ENCODE measurements at regions not wholly inside any gene's neighbourhood (a gene's known extent, or its start where the extent isn't known, plus 50 kb on each side); places are given as distances from the start of the nearest gene placed in this dataset.

DNA sequence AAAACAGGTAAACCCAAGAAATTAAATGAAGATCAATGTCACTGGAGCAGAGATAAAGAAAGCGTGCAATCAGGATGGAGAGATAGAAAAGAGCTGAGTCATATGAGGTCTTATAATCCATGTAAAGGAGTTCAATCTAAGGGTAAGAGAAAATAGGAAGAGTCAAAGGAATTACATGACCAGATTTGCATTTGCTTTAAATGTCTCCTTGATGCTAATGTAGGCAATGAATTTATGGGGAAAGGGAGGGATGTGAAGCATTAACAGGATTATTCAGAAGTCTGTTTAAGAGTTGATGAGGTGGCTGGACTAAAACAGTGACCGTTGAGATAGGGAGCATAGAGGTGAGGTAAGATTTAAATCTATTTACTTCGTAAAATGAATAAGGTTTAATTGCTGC, 623.1 kb downstream of the MBD2 start:
- no peak for TF ChIP-seq POLR2A (IDR thresholded peaks at IDR 0.05)
- TF ChIP-seq, protein P1, sequence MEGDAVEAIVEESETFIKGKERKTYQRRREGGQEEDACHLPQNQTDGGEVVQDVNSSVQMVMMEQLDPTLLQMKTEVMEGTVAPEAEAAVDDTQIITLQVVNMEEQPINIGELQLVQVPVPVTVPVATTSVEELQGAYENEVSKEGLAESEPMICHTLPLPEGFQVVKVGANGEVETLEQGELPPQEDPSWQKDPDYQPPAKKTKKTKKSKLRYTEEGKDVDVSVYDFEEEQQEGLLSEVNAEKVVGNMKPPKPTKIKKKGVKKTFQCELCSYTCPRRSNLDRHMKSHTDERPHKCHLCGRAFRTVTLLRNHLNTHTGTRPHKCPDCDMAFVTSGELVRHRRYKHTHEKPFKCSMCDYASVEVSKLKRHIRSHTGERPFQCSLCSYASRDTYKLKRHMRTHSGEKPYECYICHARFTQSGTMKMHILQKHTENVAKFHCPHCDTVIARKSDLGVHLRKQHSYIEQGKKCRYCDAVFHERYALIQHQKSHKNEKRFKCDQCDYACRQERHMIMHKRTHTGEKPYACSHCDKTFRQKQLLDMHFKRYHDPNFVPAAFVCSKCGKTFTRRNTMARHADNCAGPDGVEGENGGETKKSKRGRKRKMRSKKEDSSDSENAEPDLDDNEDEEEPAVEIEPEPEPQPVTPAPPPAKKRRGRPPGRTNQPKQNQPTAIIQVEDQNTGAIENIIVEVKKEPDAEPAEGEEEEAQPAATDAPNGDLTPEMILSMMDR (IDR thresholded peaks at IDR 0.05): no peak
